ENCODE measurements at regions not wholly inside any gene's neighbourhood (a gene's known extent, or its start where the extent isn't known, plus 50 kb on each side); places are given as distances from the start of the nearest gene placed in this dataset.

DNA sequence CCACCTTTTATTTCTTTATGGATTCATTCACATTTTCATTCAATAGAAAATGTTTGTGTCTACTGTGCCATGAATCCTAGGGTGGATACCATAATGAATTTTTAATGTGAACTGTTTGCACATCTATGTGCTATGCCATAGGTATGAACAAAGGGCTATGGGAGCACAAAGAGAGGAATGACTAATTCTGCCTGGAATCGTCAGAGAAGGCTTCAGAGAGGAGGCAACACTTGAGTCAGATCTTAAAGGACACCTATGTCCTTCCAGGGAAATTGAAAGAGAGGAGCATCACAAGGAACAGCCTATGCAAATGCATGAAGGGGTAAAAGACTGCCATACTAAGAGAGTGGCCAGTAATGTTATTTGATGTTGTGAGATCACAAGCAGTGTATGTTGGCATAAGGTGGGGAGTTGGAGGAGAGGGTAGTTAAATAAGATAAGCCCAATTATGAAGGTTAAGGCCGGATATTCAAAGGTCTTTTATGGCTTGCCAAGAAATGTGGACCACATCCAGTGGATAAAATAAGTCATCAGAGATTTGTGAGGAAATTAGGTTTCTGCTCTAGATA is 246.7 kb downstream of the GRIN2B start:
- no peak overlapping the region for H3K27ac Mint-ChIP-seq
- DNase-seq (no peak), ATAC-seq (no peak)
- peaks cover 0 to 15% (median 1%) of the 10 kb centered on the region in 5 donors for H3K27me3 Mint-ChIP-seq
- peaks cover 0 to 2% (median 0%) of the 10 kb centered on the region in 9 donors for H3K9me3 Mint-ChIP-seq
- no peaks in the 10 kb centered on the region for H3K36me3 Mint-ChIP-seq
- H3K4me1 Mint-ChIP-seq, result peaks cover 0 to 4% (median 1%) of the 10 kb centered on the region in 4 donors
- H3K4me3 Mint-ChIP-seq, result no peak overlapping the region
- POLR2A ChIA-PET, result no interaction called here

GRCh38 chr12:13727707-13728195 is 253.7 kb downstream of the GRIN2B start:
- Mint-ChIP-seq H3K36me3 (no peaks in the 10 kb centered on the region), H3K27me3 (peaks cover 3 to 19% (median 5%) of the 10 kb centered on the region in 5 donors), H3K4me3 (no peak overlapping the region), H3K27ac (no peak overlapping the region), H3K9me3 (peaks cover 0 to 2% (median 0%) of the 10 kb centered on the region in 9 donors), H3K4me1 (no peaks in the 10 kb centered on the region)
- POLR2A ChIA-PET, result no interaction called here
- no peak for DNase-seq
- ATAC-seq, result no peak

DNA sequence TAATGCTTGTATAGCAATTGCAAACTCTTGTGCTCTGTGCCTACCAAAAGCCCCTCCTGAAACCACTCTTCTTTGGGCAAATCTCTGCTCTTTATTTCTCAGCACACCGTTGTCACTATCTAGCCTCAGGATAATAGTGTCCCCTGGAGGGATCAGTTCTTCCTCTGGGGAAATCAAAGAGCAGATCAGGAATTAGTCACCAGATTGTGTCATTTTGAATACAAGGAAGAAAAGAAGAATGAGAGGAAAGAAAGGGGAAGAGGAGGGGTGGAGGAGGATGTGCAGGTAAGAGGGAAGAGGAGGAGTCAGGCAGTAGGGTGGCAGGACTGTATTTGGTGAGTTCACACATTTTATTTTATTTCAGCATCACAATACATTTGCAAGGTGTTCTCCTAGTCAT is 256.4 kb downstream of the GRIN2B start:
- ATAC-seq (no peak), DNase-seq (no peak)
- POLR2A ChIA-PET, result no interaction called here
- Mint-ChIP-seq H3K9me3 (peaks cover 0 to 2% (median 0%) of the 10 kb centered on the region in 9 donors), H3K4me1 (no peaks in the 10 kb centered on the region), H3K27me3 (peaks cover 2 to 29% (median 6%) of the 10 kb centered on the region in 5 donors), H3K36me3 (no peaks in the 10 kb centered on the region), H3K27ac (no peak overlapping the region), H3K4me3 (no peak overlapping the region)

DNA sequence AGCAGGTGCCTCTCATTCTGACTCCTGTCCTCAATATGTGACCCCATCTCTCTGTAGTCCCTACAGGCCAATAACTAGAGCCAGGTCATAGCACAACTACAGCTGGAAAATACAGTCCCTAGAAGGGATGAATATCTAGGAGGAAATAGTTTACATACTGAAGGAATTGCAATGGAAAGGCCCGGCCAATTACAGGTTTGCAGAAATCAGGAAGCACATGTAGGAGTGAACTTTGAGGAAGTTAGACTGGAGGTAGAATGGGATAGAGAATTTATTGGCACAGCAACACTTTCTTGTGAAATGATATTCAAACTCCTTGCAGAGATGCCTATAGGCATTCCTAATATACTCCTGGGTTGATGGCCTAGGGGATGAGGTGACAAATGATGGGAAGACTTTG is 257.3 kb downstream of the GRIN2B start:
- POLR2A ChIA-PET, result no interaction called here
- Mint-ChIP-seq H3K27me3 (peaks cover 2 to 32% (median 5%) of the 10 kb centered on the region in 5 donors), H3K4me3 (no peak overlapping the region), H3K4me1 (no peaks in the 10 kb centered on the region), H3K27ac (no peak overlapping the region), H3K36me3 (no peaks in the 10 kb centered on the region), H3K9me3 (peaks cover 0 to 2% (median 0%) of the 10 kb centered on the region in 9 donors)
- no peak for ATAC-seq
- DNase-seq, result no peak

- no peak overlapping the region for H3K4me3 Mint-ChIP-seq
- H3K4me1 Mint-ChIP-seq, result no peaks in the 10 kb centered on the region
- POLR2A ChIA-PET, result no interaction called here
- H3K36me3 Mint-ChIP-seq, result no peaks in the 10 kb centered on the region
- DNase-seq, result no peak
- peaks cover 0 to 5% (median 0%) of the 10 kb centered on the region in 9 donors for H3K9me3 Mint-ChIP-seq
- H3K27me3 Mint-ChIP-seq, result peaks cover 1 to 28% (median 3%) of the 10 kb centered on the region in 5 donors
- no peak for ATAC-seq
- no peak overlapping the region for H3K27ac Mint-ChIP-seq
Measured at GRCh38 chr12:13719986-13720385, 261.4 kb downstream of the GRIN2B start.

- POLR2A ChIA-PET, result no interaction called here
- no peaks in the 10 kb centered on the region for H3K36me3 Mint-ChIP-seq
- peaks cover 1 to 28% (median 3%) of the 10 kb centered on the region in 5 donors for H3K27me3 Mint-ChIP-seq
- ATAC-seq, result no peak
- no peak overlapping the region for H3K27ac Mint-ChIP-seq
- H3K9me3 Mint-ChIP-seq, result peaks cover 0 to 5% (median 0%) of the 10 kb centered on the region in 9 donors
- no peak overlapping the region for H3K4me3 Mint-ChIP-seq
- DNase-seq, result no peak
- H3K4me1 Mint-ChIP-seq, result no peaks in the 10 kb centered on the region
Measured at GRCh38 chr12:13718271-13718670, 263.1 kb downstream of the GRIN2B start.

GRCh38 chr12:13716119-13716518 is 265.3 kb downstream of the GRIN2B start:
- ATAC-seq (no peak), DNase-seq (no peak)
- POLR2A ChIA-PET, result no interaction called here

GRCh38 chr12:13713556-13714410 is 267.6 kb downstream of the GRIN2B start:
- no peak overlapping the region for H3K27ac Mint-ChIP-seq
- H3K4me1 Mint-ChIP-seq, result no peaks in the 10 kb centered on the region
- H3K4me3 Mint-ChIP-seq, result no peak overlapping the region
- H3K36me3 Mint-ChIP-seq, result no peaks in the 10 kb centered on the region
- ATAC-seq, result no peak
- no peak for DNase-seq
- peaks cover 0 to 11% (median 0%) of the 10 kb centered on the region in 5 donors for H3K27me3 Mint-ChIP-seq
- H3K9me3 Mint-ChIP-seq, result peaks cover 0 to 5% (median 1%) of the 10 kb centered on the region in 9 donors
- POLR2A ChIA-PET, result no interaction called here

More at GRCh38 chr12:13716119-13716518, 265.3 kb downstream of the GRIN2B start:
- Mint-ChIP-seq H3K9me3 (peaks cover 0 to 5% (median 1%) of the 10 kb centered on the region in 9 donors), H3K36me3 (no peaks in the 10 kb centered on the region), H3K27me3 (peaks cover 1 to 24% (median 3%) of the 10 kb centered on the region in 5 donors), H3K27ac (no peak overlapping the region), H3K4me1 (no peaks in the 10 kb centered on the region), H3K4me3 (no peak overlapping the region)

DNA sequence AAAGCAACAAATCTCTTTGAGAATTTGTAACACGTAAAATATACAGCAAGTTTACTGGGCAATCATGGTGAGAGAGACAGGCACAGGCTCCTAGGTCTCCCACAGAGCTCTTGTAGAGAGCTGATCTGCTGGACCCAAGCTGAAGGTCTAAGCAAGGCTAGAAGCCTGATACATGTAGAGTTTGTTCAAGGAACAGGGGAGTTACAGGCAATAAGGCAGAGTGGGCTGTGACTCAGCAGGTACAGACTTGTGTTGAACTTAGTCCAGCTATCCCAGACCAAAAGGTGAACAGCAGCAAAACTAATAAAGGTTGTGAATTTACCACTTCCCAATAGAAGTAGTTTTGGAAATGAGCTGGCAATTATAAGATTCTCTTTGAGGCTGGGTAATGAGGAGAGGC is 273.6 kb downstream of the GRIN2B start:
- POLR2A ChIA-PET, result no interaction called here
- Mint-ChIP-seq H3K4me3 (no peak overlapping the region), H3K36me3 (no peaks in the 10 kb centered on the region), H3K27ac (no peak overlapping the region), H3K4me1 (no peaks in the 10 kb centered on the region), H3K27me3 (peaks cover 0 to 39% (median 6%) of the 10 kb centered on the region in 5 donors), H3K9me3 (peaks cover 0 to 5% (median 0%) of the 10 kb centered on the region in 9 donors)
- ATAC-seq (no peak), DNase-seq (no peak)

DNA sequence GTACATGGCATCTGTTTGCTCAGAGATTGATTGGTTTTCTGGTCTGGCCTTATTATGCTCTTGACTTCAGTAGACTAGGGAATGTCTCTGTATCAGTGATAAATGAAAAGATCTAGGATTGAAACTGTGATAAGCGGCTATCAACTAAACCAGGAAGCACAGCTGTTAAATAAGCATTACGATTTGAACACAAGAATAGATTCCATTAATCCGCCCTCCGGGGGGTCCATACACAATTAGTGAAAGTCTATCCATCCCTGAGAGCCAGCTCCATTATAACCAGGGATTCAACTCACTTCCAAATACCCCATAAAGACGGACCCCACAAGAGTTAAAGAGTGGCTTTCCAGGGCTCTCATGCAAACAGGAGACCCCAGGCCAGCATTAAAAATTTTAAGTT is 279.0 kb downstream of the GRIN2B start:
- Mint-ChIP-seq H3K9me3 (peaks cover 0 to 10% (median 0%) of the 10 kb centered on the region in 9 donors), H3K27ac (no peak overlapping the region), H3K4me1 (no peaks in the 10 kb centered on the region), H3K27me3 (peaks cover 4 to 38% (median 10%) of the 10 kb centered on the region in 5 donors), H3K4me3 (no peak overlapping the region), H3K36me3 (no peaks in the 10 kb centered on the region)
- ATAC-seq, result no peak
- POLR2A ChIA-PET, result no interaction called here
- no peak for DNase-seq

DNA sequence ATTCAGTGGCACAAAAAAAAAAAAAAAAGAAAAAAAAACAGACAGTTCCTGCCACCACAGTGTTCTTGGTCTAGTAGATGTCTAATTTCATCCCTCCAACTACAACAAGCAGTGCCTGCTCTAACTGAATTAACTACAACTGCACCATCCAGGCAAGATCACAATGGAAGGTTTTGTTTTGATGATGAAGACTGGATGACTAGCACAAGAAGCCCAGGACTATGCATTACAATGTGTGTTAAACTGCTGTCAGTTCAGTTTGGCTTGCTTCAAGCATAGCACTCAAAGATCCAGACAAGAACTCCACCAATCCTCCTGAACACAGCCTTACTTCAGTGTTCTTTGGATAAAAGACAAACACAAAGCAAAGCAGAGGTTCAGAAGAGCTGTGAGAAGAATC is 279.9 kb downstream of the GRIN2B start:
- H3K4me3 Mint-ChIP-seq, result no peak overlapping the region
- no peaks in the 10 kb centered on the region for H3K36me3 Mint-ChIP-seq
- DNase-seq, result no peak
- POLR2A ChIA-PET, result no interaction called here
- H3K27ac Mint-ChIP-seq, result no peak overlapping the region
- no peak for ATAC-seq
- H3K9me3 Mint-ChIP-seq, result peaks cover 0 to 10% (median 0%) of the 10 kb centered on the region in 9 donors
- H3K27me3 Mint-ChIP-seq, result peaks cover 2 to 38% (median 11%) of the 10 kb centered on the region in 5 donors
- H3K4me1 Mint-ChIP-seq, result no peaks in the 10 kb centered on the region

DNA sequence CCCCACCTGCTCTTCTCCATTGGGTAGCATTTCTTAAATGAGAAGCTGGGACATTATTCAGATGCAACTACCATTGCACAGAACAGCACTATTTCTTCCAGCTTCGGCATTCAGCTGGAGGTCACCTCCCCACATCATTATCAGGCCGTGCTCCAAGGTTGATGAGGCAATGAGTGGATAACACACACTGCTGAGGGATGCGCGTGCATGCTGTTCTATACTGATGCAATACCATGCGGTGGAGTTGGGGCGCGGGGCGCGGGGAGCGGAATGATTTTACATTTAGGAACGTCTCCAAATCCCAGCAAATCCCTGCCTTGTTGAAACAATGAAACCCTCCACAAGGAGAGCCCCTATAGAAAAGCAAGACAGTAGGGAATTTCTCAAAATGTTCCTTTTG is 283.4 kb downstream of the GRIN2B start:
- Mint-ChIP-seq H3K36me3 (no peaks in the 10 kb centered on the region), H3K9me3 (peaks cover 0 to 12% (median 0%) of the 10 kb centered on the region in 9 donors), H3K4me3 (no peak overlapping the region), H3K27ac (no peak overlapping the region), H3K4me1 (no peaks in the 10 kb centered on the region), H3K27me3 (peaks cover 0 to 25% (median 9%) of the 10 kb centered on the region in 5 donors)
- ATAC-seq, result no peak
- POLR2A ChIA-PET, result no interaction called here
- no peak for DNase-seq

DNA sequence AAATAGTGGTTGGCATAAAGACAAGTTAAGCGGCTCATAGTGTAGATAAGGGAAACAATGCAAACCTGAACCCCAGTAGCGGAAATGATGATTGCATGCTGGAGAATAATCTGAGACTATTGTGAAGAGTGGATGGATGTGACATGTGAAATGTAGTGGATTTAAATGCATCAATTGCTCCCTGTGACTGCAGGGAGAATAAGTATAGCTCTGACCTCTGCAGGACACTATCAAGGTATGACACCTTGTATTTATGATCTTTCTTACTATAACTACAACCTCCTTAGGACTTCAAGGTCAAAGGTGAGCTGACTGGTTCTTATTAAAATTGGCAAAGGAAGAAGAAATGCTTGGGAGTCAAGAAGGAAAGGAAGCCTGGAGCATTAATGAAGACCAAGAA is 285.6 kb downstream of the GRIN2B start:
- DNase-seq (no peak), ATAC-seq (no peak)
- Mint-ChIP-seq H3K4me3 (no peak overlapping the region), H3K27ac (no peak overlapping the region), H3K27me3 (peaks cover 3 to 26% (median 10%) of the 10 kb centered on the region in 5 donors), H3K9me3 (peaks cover 0 to 12% (median 0%) of the 10 kb centered on the region in 9 donors), H3K36me3 (no peaks in the 10 kb centered on the region), H3K4me1 (no peaks in the 10 kb centered on the region)
- POLR2A ChIA-PET, result no interaction called here
